ENCODE measurements at regions not wholly inside any gene's neighbourhood (a gene's known extent, or its start where the extent isn't known, plus 50 kb on each side); places are given as distances from the start of the nearest gene placed in this dataset.

GRCh38 chr2:133766164-133766832, 198.0 kb upstream of the NCKAP5 start:
- SMC1A ChIA-PET (ENCODE audit: uncharacterized antibody, unreplicated experiment) = interaction anchor here (0.6 kb wide), 1 partner anchor 70 kb away, joined by 4 read pairs; no protein-coding TSS in a partner anchor
- no peaks in the 10 kb centered on the region for H3K9me3 ChIP-seq (replicated peaks; ENCODE audit: control insufficient read depth, insufficient read depth, low read length)
- no peak overlapping the region for H3K4me3 ChIP-seq
- H3K27ac ChIP-seq (ENCODE audit: control insufficient read depth, insufficient read depth) = no peak overlapping the region
- no peaks in the 10 kb centered on the region; a peak in 1 of 4 replicates for H3K27me3 ChIP-seq (replicated peaks in 1 of 2; ENCODE audit: control insufficient read depth in 2 of 2, insufficient read depth in 2 of 2, low read length in 1 of 2)
- intact Hi-C loops (cut with micrococcal nuclease; ENCODE audit: unreplicated experiment) = no loop called here
- no peak overlapping the region for H2AFZ ChIP-seq (ENCODE audit: control insufficient read depth, low read depth, low read length)
- H3K36me3 ChIP-seq (ENCODE audit: control insufficient read depth in 2 of 2, insufficient read depth in 2 of 2, low read length in 1 of 2) = no peaks in the 10 kb centered on the region
- in situ Hi-C loops (cut with MboI) = no loop called here
- TF ChIP-seq RAD21 (IDR thresholded peaks at IDR 0.05; ENCODE audit: insufficient read depth, low read depth, low read length) (no peak), SPI1 (IDR thresholded peaks at IDR 0.05; ENCODE audit: borderline replicate concordance, insufficient read depth, low read depth, low read length) (no peak), MEF2B (IDR thresholded peaks at IDR 0.05; ENCODE audit: partially characterized antibody, poor library complexity, severe bottlenecking) (no peak), PRDM15 (CRISPR knock-in tag; IDR thresholded peaks at IDR 0.05) (no peak), JUND (IDR thresholded peaks at IDR 0.05; ENCODE audit: low read depth, low read length) (no peak), GABPA (IDR thresholded peaks at IDR 0.05; ENCODE audit: low read depth) (no peak), IKZF1 (conservative IDR thresholded peaks at IDR 0.05) (no peak), ATF2 (IDR thresholded peaks at IDR 0.05; ENCODE audit: low read length) (no peak), LARP7 (IDR thresholded peaks at IDR 0.05) (no peak), SIN3A (IDR thresholded peaks at IDR 0.05; ENCODE audit: low read depth, low read length) (no peak), RUNX3 (IDR thresholded peaks at IDR 0.05; ENCODE audit: low read length) (no peak), RCOR1 (conservative IDR thresholded peaks at IDR 0.05; ENCODE audit: low read depth, low read length) (no peak), RB1 (IDR thresholded peaks at IDR 0.05; ENCODE audit: borderline replicate concordance) (no peak)
- CTCF ChIA-PET = interaction anchor here (1.8 kb wide), 1 partner anchor 14 kb away, joined by 5 read pairs; no protein-coding TSS in a partner anchor
- RAD21 ChIA-PET (ENCODE audit: unreplicated experiment) = no interaction called here
- ATAC-seq (no peak), DNase-seq (ENCODE audit: low read depth, low spot score) (no peak), FAIRE-seq (no peak)
- H3K4me1 ChIP-seq (ENCODE audit: control insufficient read depth, insufficient read depth, low read length) = no peaks in the 10 kb centered on the region
- POLR2A ChIA-PET = interaction anchor here (0.5 kb wide), 1 partner anchor 1188 kb away, joined by 3 read pairs; no protein-coding TSS in a partner anchor
- BruUV-seq (replicated peaks) = no TSS peak
- H3K9ac ChIP-seq (ENCODE audit: control insufficient read depth, insufficient read depth, low read length) = no peak overlapping the region
- no peak overlapping the region for H3K4me2 ChIP-seq (ENCODE audit: control insufficient read depth, insufficient read depth)
- H3K79me2 ChIP-seq (ENCODE audit: control insufficient read depth, insufficient read depth, low read length) = no peaks in the 10 kb centered on the region
- H4K20me1 ChIP-seq (ENCODE audit: control insufficient read depth, insufficient read depth) = no peaks in the 10 kb centered on the region

All from GM12878 (cell line).